Vagina (tissue), 2 donors: ENCODE measurements at regions not wholly inside any gene's neighbourhood (a gene's known extent, or its start where the extent isn't known, plus 50 kb on each side); places are given as distances from the start of the nearest gene placed in this dataset.

ENCODE experiments used
- DNase-seq, 2 donors: peaks; one replicate each; pipeline ENCODE4 v3.0.0-alpha.2; 2017; ENCODE audit errors: extremely low spot score in 2 of 2
- H3K27ac ChIP-seq: fragments of 200-600 bp; sonication (generic); one replicate; pipeline ENCODE4 v1.5.1; 2019
- H3K27me3 ChIP-seq: fragments of 200-600 bp; sonication (generic); one replicate; pipeline ENCODE4 v1.5.1; 2019
- H3K36me3 ChIP-seq, 2 donors: fragments of 200-600 bp; sonication (generic); one replicate each; pipeline ENCODE4 v1.5.1; 2017 to 2019
- H3K4me1 ChIP-seq: fragments of 200-600 bp; sonication (generic); one replicate; pipeline ENCODE4 v1.5.1; 2019
- H3K4me3 ChIP-seq, 2 donors: fragments of 200-600 bp; sonication (generic); 1 replicate in 1 of 2; 2 replicates in 1 of 2; pipeline ENCODE4 v1.5.1; 2016 to 2019
- H3K9me3 ChIP-seq: fragments of 200-600 bp; sonication (generic); one replicate; pipeline ENCODE4 v1.5.1; 2019
- CTCF ChIP-seq, 3 experiments: fragments of 450-650 bp in 2 of 3; fragments of 200-600 bp in 1 of 3; sonication (generic) in 1 of 3; IDR thresholded peaks; one replicate each; pipeline ENCODE4 v1.5.1; 2017 to 2019; ENCODE audit warnings: antibody characterized with exemption in 3 of 3, mild to moderate bottlenecking in 2 of 3, moderate library complexity in 2 of 3
- POLR2A ChIP-seq, 2 donors: fragments of 450-650 bp; IDR thresholded peaks; one replicate each; pipeline ENCODE4 v1.6.1; 2017; ENCODE audit warnings: antibody characterized with exemption in 2 of 2, mild to moderate bottlenecking in 2 of 2, moderate library complexity in 2 of 2
- POLR2AphosphoS5 ChIP-seq, 2 donors: sonication (generic); formaldehyde crosslinking; IDR thresholded peaks; one replicate each; pipeline ENCODE4 v1.9.0; 2017; ENCODE audit warnings: antibody characterized with exemption in 2 of 2, mild to moderate bottlenecking in 2 of 2, low read depth in 1 of 2; ENCODE audit not compliant: insufficient read depth in 1 of 2
- intact Hi-C: fragments of 100-400 bp; cut with DNase I; formaldehyde crosslinking; loops from one replicate; pipeline ENCODE4 v1.15.1; 2023

GRCh38 chr13:83024955-83025594 is 857.2 kb downstream of the SLITRK1 start:
- intact Hi-C loops: no loop called here
- TF ChIP-seq POLR2A (IDR thresholded peaks at IDR 0.05) (no peak), CTCF (IDR thresholded peaks at IDR 0.05) (no peak), POLR2AphosphoS5 (IDR thresholded peaks at IDR 0.05; ENCODE audit: insufficient read depth in 1 of 2, low read depth in 1 of 2) (no peak)
- no peak for DNase-seq
- Histone ChIP-seq H3K4me3 (no peak overlapping the region), H3K27ac (no peak overlapping the region), H3K9me3 (no peaks in the 10 kb centered on the region), H3K4me1 (no peaks in the 10 kb centered on the region), H3K27me3 (no peaks in the 10 kb centered on the region), H3K36me3 (no peaks in the 10 kb centered on the region)

GRCh38 chr13:83024232-83024631 is 858.0 kb downstream of the SLITRK1 start:
- Histone ChIP-seq H3K9me3 (no peaks in the 10 kb centered on the region), H3K4me3 (no peak overlapping the region), H3K36me3 (no peaks in the 10 kb centered on the region), H3K27me3 (no peaks in the 10 kb centered on the region), H3K27ac (no peak overlapping the region), H3K4me1 (no peaks in the 10 kb centered on the region)
- intact Hi-C loops: no loop called here
- DNase-seq: no peak
- TF ChIP-seq POLR2A (IDR thresholded peaks at IDR 0.05): no peak
- TF ChIP-seq CTCF (IDR thresholded peaks at IDR 0.05): no peak
- no peak for TF ChIP-seq POLR2AphosphoS5 (IDR thresholded peaks at IDR 0.05; ENCODE audit: insufficient read depth in 1 of 2, low read depth in 1 of 2)

- Histone ChIP-seq H3K4me1 (no peaks in the 10 kb centered on the region), H3K4me3 (no peak overlapping the region), H3K9me3 (no peaks in the 10 kb centered on the region), H3K27ac (no peak overlapping the region), H3K36me3 (no peaks in the 10 kb centered on the region), H3K27me3 (no peaks in the 10 kb centered on the region)
- DNase-seq: no peak
- TF ChIP-seq POLR2A (IDR thresholded peaks at IDR 0.05): no peak
- TF ChIP-seq CTCF (IDR thresholded peaks at IDR 0.05): no peak
- TF ChIP-seq POLR2AphosphoS5 (IDR thresholded peaks at IDR 0.05; ENCODE audit: insufficient read depth in 1 of 2, low read depth in 1 of 2): no peak
- intact Hi-C loops: no loop called here
Measured at GRCh38 chr13:83019986-83020385, 862.3 kb downstream of the SLITRK1 start.

- no peaks in the 10 kb centered on the region for H3K27me3 ChIP-seq
- H3K4me3 ChIP-seq: no peak overlapping the region
- no peak overlapping the region for H3K27ac ChIP-seq
- peaks cover 0 to 5% of the 10 kb centered on the region in 2 donors for H3K36me3 ChIP-seq
- no peaks in the 10 kb centered on the region for H3K9me3 ChIP-seq
- DNase-seq: no peak
- TF ChIP-seq POLR2AphosphoS5 (IDR thresholded peaks at IDR 0.05; ENCODE audit: insufficient read depth in 1 of 2, low read depth in 1 of 2) (no peak), CTCF (IDR thresholded peaks at IDR 0.05) (no peak), POLR2A (IDR thresholded peaks at IDR 0.05) (no peak)
- H3K4me1 ChIP-seq: no peaks in the 10 kb centered on the region
- intact Hi-C loops: no loop called here
Measured at GRCh38 chr13:83009987-83010386, 872.3 kb downstream of the SLITRK1 start.

- H3K27ac ChIP-seq: no peak overlapping the region
- intact Hi-C loops: no loop called here
Measured at GRCh38 chr13:83008212-83008929, 873.9 kb downstream of the SLITRK1 start.

More at GRCh38 chr13:83008212-83008929, 873.9 kb downstream of the SLITRK1 start:
- Histone ChIP-seq H3K9me3 (no peaks in the 10 kb centered on the region), H3K36me3 (peaks cover 0 to 5% of the 10 kb centered on the region in 2 donors), H3K4me1 (no peaks in the 10 kb centered on the region), H3K27me3 (no peaks in the 10 kb centered on the region), H3K4me3 (no peak overlapping the region)
- DNase-seq: no peak
- TF ChIP-seq CTCF (IDR thresholded peaks at IDR 0.05) (no peak), POLR2AphosphoS5 (IDR thresholded peaks at IDR 0.05; ENCODE audit: insufficient read depth in 1 of 2, low read depth in 1 of 2) (no peak), POLR2A (IDR thresholded peaks at IDR 0.05) (no peak)
